Cardiac muscle cell (in vitro differentiated cells and primary cell): ENCODE measurements at regions not wholly inside any gene's neighbourhood (a gene's known extent, or its start where the extent isn't known, plus 50 kb on each side); places are given as distances from the start of the nearest gene placed in this dataset.

ENCODE experiments used
- DNase-seq, 2 donors: peaks; one replicate each; pipeline versions ENCODE4 v3.0.0 to v3.0.0-alpha.2; 2010 to 2017; ENCODE audit warnings: low read depth in 1 of 2, low spot score in 1 of 2
- H3K27ac ChIP-seq: fragments of 200-600 bp; sonication (generic); 2 replicates; pipeline ENCODE4 v1.5.1; 2016
- H3K27me3 ChIP-seq: fragments of 200-600 bp; sonication (generic); 2 replicates; pipeline ENCODE4 v1.6.0; 2016; ENCODE audit warnings: control low read depth
- H3K36me3 ChIP-seq: fragments of 200-600 bp; sonication (generic); 2 replicates; pipeline ENCODE4 v1.5.1; 2016; ENCODE audit warnings: control low read depth
- H3K4me1 ChIP-seq: fragments of 200-600 bp; sonication (generic); 2 replicates; pipeline ENCODE4 v1.8.1; 2017; ENCODE audit warnings: low read depth, mild to moderate bottlenecking, mixed run types
- H3K4me3 ChIP-seq: fragments of 200-600 bp; sonication (generic); 2 replicates; pipeline ENCODE4 v1.5.1; 2016; ENCODE audit warnings: mild to moderate bottlenecking
- H3K9me3 ChIP-seq: fragments of 200-600 bp; sonication (generic); 2 replicates; pipeline ENCODE4 v1.5.1; 2017; ENCODE audit warnings: low read depth, mild to moderate bottlenecking, control low read depth
- TF ChIP-seq, protein P1 (sequence below): IDR thresholded peaks from 2 replicates; pipeline ENCODE4 v1.5.1; 2012; ENCODE audit warnings: low read depth, mild to moderate bottlenecking, low read length

DNA sequence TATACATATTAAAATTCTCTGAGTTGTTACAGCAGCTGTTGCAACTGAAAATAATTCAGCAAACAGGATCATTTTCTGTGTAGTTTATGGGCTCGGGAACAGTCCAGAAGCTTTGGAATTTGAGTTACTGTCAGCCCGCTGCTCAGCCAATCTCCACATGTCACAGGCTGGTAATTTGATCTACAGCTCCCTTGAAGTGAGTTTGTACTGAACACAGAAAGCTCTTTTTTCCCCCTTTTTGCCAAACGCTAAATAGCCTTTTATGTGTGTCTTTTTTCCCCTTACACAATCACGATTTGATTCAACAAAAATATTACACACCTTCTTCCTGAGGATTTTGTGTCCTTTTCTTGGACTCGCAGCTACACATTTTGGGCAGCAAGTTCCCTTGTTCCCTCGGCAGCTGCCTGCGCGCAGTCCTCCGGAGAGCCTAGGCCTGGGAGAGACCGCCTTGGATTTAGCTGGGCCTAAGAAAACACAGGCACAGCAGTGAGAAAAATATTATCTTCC is 371.4 kb downstream of the KCNRG start:
- H3K36me3 ChIP-seq, result no peaks in the 10 kb centered on the region
- no peaks in the 10 kb centered on the region for H3K27me3 ChIP-seq
- peaks cover 21% of the 10 kb centered on the region for H3K4me1 ChIP-seq
- H3K27ac ChIP-seq, result peak overlapping the region; percentile 89
- H3K9me3 ChIP-seq, result no peaks in the 10 kb centered on the region
- TF ChIP-seq, protein P1, sequence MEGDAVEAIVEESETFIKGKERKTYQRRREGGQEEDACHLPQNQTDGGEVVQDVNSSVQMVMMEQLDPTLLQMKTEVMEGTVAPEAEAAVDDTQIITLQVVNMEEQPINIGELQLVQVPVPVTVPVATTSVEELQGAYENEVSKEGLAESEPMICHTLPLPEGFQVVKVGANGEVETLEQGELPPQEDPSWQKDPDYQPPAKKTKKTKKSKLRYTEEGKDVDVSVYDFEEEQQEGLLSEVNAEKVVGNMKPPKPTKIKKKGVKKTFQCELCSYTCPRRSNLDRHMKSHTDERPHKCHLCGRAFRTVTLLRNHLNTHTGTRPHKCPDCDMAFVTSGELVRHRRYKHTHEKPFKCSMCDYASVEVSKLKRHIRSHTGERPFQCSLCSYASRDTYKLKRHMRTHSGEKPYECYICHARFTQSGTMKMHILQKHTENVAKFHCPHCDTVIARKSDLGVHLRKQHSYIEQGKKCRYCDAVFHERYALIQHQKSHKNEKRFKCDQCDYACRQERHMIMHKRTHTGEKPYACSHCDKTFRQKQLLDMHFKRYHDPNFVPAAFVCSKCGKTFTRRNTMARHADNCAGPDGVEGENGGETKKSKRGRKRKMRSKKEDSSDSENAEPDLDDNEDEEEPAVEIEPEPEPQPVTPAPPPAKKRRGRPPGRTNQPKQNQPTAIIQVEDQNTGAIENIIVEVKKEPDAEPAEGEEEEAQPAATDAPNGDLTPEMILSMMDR, result no peak
- peak; percentile 58 to 61 for DNase-seq
- no peak overlapping the region for H3K4me3 ChIP-seq

DNA sequence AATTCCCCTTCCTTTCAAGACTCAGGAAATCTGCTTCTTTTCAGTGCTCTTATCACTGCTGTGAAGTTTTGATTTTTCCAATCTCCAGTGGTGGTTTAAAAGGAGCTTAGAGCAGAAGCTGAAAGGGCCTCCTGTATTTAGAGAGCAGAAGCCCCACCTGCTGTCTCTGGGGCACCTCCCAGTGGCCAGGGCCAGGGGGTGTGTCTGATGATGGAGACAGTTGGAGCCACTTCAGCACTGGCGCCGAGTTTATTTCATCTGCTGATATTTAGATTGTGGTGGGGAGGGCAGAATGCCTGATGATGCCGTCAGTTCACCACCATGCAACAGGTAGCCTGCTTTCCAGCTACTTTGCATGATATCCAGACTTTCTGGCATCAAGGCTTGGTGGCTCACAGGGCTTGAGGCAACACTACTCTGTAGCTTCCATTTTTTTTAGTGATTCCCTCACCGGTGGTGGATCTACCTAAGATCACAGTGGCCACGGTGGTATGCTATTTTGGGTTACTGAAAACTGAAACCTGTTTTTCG is 371.9 kb downstream of the KCNRG start:
- Histone ChIP-seq H3K4me1 (peaks cover 21% of the 10 kb centered on the region), H3K27ac (peak overlapping the region; percentile 89), H3K36me3 (no peaks in the 10 kb centered on the region), H3K4me3 (no peak overlapping the region), H3K9me3 (no peaks in the 10 kb centered on the region), H3K27me3 (no peaks in the 10 kb centered on the region)
- TF ChIP-seq, protein P1, result peak; percentile 35
- peak; percentile 52 to 64 for DNase-seq

DNA sequence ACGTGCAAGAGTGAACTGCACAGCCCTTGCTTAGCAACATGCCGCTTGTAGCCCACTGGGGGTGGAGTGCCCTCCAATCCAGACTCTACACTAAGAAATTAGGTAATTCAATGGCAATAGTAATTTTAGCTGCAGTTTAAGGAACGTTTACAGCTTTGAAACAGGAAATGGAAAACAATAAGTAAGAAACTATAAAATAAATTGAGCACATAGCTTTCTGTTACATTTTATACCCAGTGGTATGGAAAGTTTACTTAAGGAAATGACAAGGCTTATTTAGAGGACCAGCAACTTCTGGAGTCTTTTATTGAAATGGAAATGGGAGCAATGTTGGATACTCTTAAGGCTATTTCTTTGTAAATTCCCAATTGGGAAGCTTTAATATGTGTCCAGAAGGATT is 373.2 kb downstream of the KCNRG start:
- no peak overlapping the region for H3K27ac ChIP-seq
- no peaks in the 10 kb centered on the region for H3K9me3 ChIP-seq
- no peaks in the 10 kb centered on the region for H3K36me3 ChIP-seq
- TF ChIP-seq, protein P1, result no peak
- peaks cover 31% of the 10 kb centered on the region for H3K4me1 ChIP-seq
- H3K27me3 ChIP-seq, result no peaks in the 10 kb centered on the region
- no peak overlapping the region for H3K4me3 ChIP-seq
- DNase-seq, result no peak

DNA sequence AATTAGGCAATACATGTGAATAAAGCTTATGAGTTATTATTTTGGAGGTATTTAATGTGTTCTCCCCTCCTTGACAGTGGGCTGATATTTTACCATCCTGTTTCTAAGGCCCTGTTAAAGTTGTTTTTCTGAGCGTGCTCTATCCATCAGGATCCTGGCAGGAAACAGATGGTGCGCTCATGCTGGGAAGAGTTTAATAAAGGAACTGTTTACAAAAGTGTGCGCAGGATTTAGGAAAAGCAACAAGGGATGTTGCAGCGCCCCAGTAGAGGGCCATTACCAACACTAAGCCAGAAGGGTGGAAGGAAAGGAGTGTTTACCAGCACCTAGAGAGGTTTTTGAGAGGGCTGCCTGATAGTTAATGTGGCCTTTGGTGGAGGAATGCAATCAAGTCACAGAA is 374.5 kb downstream of the KCNRG start:
- Histone ChIP-seq H3K4me1 (peaks cover 35% of the 10 kb centered on the region), H3K9me3 (no peaks in the 10 kb centered on the region), H3K4me3 (no peak overlapping the region), H3K27ac (no peak overlapping the region), H3K27me3 (no peaks in the 10 kb centered on the region), H3K36me3 (no peaks in the 10 kb centered on the region)
- TF ChIP-seq, protein P1, result no peak
- DNase-seq, result no peak

DNA sequence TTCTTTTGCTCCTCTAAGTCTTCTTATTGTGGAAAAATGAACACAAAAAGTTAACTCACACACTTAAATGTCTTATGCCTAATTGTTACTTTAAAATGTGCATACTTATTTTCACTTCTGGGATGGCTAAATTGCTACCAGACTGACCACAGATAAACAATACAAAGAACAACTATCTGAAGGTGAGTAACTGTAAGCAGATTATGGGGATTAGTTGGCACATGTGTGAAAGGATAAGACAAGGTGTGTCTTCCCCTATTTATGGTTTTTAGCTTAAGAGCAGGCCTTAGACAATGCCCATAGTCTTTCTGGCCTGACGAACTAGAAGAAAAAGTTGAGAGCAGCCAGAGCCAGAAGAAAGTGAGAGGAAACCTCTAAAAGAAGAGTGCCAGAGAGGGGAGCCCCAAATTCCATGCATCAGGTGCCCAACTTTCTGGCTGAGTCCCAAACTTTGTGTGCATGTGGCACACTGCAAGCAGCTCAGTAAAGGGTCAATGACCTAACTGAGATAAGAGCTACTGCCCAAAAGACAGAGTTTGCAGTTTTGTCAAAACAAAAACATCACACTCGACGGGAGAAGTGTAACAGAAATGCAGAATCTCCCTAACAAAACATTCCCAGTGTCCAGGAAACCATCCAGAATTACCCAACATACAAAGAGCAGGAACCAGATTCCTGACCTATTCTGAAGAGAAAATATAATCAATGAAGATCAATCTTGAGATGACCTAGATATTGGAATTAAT is 375.4 kb downstream of the KCNRG start:
- Histone ChIP-seq H3K4me1 (peaks cover 31% of the 10 kb centered on the region), H3K9me3 (no peaks in the 10 kb centered on the region), H3K27me3 (no peaks in the 10 kb centered on the region), H3K36me3 (no peaks in the 10 kb centered on the region), H3K27ac (no peak overlapping the region), H3K4me3 (no peak overlapping the region)
- no peak for DNase-seq
- TF ChIP-seq, protein P1, result no peak
